Lower leg skin (tissue), 4 donors: ENCODE measurements at regions not wholly inside any gene's neighbourhood (a gene's known extent, or its start where the extent isn't known, plus 50 kb on each side); places are given as distances from the start of the nearest gene placed in this dataset.

Source experiments
- DNase-seq, 2 donors: peaks; one replicate each; pipeline ENCODE4 v3.0.0-alpha.2; 2019; ENCODE audit warnings: low spot score in 2 of 2
- H3K4me3 ChIP-seq: fragments of 200-600 bp; sonication (generic); 2 replicates; pipeline ENCODE4 v1.5.1; 2017; ENCODE audit warnings: mild to moderate bottlenecking, low read depth; ENCODE audit not compliant: poor library complexity, severe bottlenecking
- CTCF ChIP-seq, 3 donors: fragments of 450-650 bp; IDR thresholded peaks; one replicate each; pipeline ENCODE4 v1.5.1; 2016; ENCODE audit warnings: antibody characterized with exemption in 3 of 3, mild to moderate bottlenecking in 3 of 3, moderate library complexity in 2 of 3
- POLR2A ChIP-seq, 2 donors: fragments of 450-650 bp; IDR thresholded peaks; one replicate each; pipeline ENCODE4 v1.6.1; 2016 to 2017; ENCODE audit warnings: antibody characterized with exemption in 2 of 2, mild to moderate bottlenecking in 1 of 2, moderate library complexity in 1 of 2
- WGBS, 2 donors: methylation state at CpG; one replicate each; pipeline ENCODE4 v1.1.5; 2018; 5-methylcytosine and 5-hydroxymethylcytosine counted together
- intact Hi-C: fragments of 100-400 bp; cut with DNase I; formaldehyde crosslinking; loops from one replicate; pipeline ENCODE4 v1.15.0; 2023; ENCODE audit warnings: low total_unique reads

DNA sequence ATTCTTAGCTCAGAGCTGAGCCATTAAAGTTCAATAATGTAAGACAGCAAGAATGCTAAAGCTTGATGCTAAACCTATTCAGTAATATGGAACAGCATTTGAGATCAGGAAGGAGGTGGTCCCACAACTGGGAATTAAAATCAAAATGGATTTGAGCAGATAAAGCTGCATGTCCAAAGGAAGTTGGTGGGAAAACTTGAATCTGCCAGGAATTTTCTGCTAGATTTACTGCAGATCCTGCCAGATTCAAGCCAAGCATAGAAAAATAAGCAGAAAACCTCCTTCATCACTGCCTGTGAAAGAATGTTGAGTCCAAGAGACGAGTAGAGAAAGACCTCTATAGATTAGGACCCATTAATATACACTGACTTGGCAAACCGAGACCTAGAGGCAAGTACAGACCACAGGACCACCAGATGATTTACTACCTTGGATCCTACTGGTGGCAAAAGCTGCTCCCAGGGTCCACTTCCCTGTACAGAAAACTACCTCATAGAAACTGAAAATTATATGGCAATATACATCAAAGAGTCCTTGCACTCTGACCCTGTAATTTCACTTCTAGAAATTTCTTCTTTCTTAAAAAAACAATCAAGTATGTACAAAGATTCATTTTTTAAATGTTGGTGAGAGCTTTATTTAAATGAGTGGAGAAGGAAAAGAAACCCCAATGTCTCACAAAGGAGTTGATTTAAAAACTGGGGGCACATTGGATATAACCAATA lies 263.2 kb downstream of the DAD1 start:
- 71 to 86% methylated on average over 2 of the region's 2 CpGs for WGBS, 2 donors
- intact Hi-C loops, result no loop called here

DNA sequence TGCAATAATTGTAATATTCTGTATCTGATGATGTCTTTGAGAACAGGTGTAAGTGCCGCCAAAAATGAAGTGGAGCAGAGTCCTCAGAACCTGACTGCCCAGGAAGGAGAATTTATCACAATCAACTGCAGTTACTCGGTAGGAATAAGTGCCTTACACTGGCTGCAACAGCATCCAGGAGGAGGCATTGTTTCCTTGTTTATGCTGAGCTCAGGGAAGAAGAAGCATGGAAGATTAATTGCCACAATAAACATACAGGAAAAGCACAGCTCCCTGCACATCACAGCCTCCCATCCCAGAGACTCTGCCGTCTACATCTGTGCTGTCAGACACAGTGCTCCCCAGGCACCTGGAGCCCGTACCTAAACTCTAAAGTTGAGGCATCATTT lies 268.7 kb downstream of the DAD1 start:
- DNase-seq, result no peak
- TF ChIP-seq CTCF (IDR thresholded peaks at IDR 0.05) (no peak), POLR2A (IDR thresholded peaks at IDR 0.05) (no peak)
- 49 to 50% methylated on average over 4 of the region's 4 CpGs for WGBS, 2 donors
- H3K4me3 ChIP-seq, result no peak overlapping the region
- intact Hi-C loops, result no loop called here

More for the DNA sequence above, 263.2 kb downstream of the DAD1 start:
- TF ChIP-seq CTCF (IDR thresholded peaks at IDR 0.05) (no peak), POLR2A (IDR thresholded peaks at IDR 0.05) (no peak)
- H3K4me3 ChIP-seq, result no peak overlapping the region
- no peak for DNase-seq

GRCh38 chr14:22319526-22320361 lies 269.3 kb downstream of the DAD1 start:
- no peak overlapping the region for H3K4me3 ChIP-seq
- 31 to 34% methylated on average over 4 of the region's 4 CpGs for WGBS, 2 donors
- DNase-seq, result peak in 1 of 2 donors; percentile 63
- TF ChIP-seq POLR2A (IDR thresholded peaks at IDR 0.05) (no peak), CTCF (IDR thresholded peaks at IDR 0.05) (no peak)
- intact Hi-C loops, result loop anchor here (10.0 kb wide), 1 partner anchor 55 kb away; no protein-coding TSS in a partner anchor

- WGBS, 2 donors, result 55 to 58% methylated on average over 3 of the region's 3 CpGs
- intact Hi-C loops, result loop anchor here (10.0 kb wide), 1 partner anchor 56 kb away; no protein-coding TSS in a partner anchor
- DNase-seq, result no peak
- no peak overlapping the region for H3K4me3 ChIP-seq
- TF ChIP-seq POLR2A (IDR thresholded peaks at IDR 0.05) (no peak), CTCF (IDR thresholded peaks at IDR 0.05) (no peak)
Measured at GRCh38 chr14:22318951-22319350, 270.1 kb downstream of the DAD1 start.

GRCh38 chr14:22316473-22316872 lies 272.6 kb downstream of the DAD1 start:
- TF ChIP-seq CTCF (IDR thresholded peaks at IDR 0.05), result no peak
- TF ChIP-seq POLR2A (IDR thresholded peaks at IDR 0.05), result no peak

More at GRCh38 chr14:22316473-22316872, 272.6 kb downstream of the DAD1 start:
- 97% methylated on average over 1 of the region's 1 CpG for WGBS, 2 donors
- DNase-seq, result no peak
- no peak overlapping the region for H3K4me3 ChIP-seq
- intact Hi-C loops, result loop anchor here (10.0 kb wide), 1 partner anchor 58 kb away; no protein-coding TSS in a partner anchor
